Hepatic stellate cell (primary cell): ENCODE measurements at regions not wholly inside any gene's neighbourhood (a gene's known extent, or its start where the extent isn't known, plus 50 kb on each side); places are given as distances from the start of the nearest gene placed in this dataset.
"Not testable (repeated sequence)": the region's sequence is repeated elsewhere in the genome, so short reads cannot be mapped to it uniquely, and the experiment has no call there.

Experiments used
- DNase-seq: peaks from one replicate; pipeline ENCODE4 v3.0.0; 2011; ENCODE audit warnings: low spot score

DNA sequence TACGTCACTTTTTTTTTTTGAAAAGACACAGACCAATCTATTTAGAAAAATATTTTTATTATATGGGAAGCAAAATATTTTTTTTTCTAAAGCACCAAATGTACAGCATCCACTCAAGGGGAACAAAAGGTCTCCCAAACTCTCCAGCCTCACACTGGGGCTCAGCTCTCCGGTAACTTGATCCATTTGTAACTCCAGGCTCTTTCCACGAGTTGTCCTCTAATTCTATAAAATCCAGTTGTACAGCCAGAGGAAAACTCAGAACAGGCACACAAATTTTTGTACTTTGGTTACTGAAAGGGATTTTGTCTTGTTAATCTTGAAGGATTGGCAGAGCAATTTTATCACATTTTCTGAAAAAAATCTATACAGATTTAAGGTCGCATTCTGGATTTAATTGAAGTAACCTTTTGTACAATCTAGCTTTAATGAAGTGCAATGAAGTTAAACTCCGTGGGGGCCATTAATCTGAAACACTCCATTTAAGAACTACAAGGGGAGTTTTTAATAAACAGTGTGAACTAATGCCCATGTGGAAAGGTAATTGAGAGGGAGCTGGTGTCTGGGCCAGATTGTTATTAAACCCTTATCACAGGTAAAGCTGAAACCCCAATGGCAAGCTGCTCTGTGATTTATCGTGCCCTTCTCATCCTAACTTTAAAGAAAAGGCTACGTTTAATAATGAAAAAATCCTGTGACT, 161.2 kb upstream of the FRG1 start:
- no peak for DNase-seq

DNA sequence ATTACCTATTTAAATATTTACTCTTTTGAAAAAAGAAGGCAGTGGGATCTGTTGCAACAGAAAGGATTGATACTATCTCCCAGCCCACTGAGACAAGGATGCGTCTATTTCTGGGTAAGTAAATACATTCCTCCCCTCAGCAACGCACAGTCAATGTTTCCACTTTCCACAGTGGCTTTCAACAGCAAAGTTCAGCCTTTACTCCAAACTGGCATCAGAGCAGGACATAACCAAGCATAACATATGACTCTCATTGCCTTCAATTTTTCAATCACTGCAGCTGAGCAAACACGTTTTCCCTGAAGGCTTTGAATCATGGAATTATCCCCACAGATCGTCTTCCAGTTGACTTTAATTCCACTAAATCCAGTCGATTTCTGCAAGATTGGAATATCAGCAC, 160.3 kb upstream of the FRG1 start:
- no peak for DNase-seq

DNA sequence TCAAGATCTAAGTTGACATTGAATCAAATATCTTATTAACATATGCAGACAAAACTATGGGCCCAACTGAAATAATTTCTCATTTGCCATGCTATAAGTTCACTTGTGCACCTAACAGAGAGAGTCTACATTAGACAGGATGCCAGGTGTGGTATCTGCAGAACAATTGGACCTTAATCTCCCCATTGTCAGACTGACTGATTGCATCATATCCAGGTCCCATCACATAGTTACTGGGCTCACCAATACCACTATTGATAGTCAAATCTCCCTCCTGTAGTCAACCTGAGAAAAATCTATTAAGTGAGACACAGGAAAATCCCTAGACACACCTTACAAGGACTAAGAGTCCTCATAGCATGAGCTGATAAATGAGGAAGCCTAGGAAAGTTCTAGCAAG, 156.0 kb upstream of the FRG1 start:
- DNase-seq = no peak

DNA sequence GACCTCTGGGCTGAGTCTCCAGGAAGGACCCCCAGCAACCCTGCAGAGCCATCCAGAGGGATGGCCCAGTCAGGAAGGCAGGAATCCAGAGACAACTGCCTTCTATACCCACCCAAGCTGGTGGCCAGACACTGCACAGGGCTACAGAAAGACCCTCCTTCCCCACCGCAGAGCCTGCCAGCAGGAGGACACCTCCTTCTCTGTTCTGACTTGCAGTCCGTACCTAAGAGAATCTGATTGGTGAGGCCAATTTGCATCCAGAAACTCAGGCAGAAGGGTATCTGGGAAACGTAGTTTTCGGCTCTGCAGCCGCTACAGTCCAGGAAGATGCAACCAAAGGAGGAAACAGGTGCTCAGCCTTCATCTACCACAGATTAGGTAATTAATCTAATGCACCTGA, 155.4 kb upstream of the FRG1 start:
- DNase-seq = no peak

DNA sequence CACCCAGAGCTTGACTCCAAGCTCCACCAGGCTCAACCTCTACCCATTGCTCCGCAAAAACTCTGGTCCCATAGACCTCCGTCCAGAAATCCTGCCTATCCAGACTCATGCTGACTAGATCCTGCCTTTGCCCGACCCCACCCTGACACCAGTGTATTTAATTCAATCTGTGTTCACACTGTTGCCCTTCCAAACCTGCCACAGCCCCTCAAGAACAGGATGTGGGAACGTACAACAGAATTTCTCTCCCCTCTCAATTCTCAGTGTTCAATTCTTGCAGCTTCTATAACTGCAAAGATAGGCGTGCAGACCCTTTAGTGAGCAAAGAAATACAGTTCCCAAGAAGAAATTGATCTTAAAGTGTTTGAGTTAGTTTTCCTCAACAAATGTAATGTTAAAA, 154.2 kb upstream of the FRG1 start:
- no peak for DNase-seq

DNA sequence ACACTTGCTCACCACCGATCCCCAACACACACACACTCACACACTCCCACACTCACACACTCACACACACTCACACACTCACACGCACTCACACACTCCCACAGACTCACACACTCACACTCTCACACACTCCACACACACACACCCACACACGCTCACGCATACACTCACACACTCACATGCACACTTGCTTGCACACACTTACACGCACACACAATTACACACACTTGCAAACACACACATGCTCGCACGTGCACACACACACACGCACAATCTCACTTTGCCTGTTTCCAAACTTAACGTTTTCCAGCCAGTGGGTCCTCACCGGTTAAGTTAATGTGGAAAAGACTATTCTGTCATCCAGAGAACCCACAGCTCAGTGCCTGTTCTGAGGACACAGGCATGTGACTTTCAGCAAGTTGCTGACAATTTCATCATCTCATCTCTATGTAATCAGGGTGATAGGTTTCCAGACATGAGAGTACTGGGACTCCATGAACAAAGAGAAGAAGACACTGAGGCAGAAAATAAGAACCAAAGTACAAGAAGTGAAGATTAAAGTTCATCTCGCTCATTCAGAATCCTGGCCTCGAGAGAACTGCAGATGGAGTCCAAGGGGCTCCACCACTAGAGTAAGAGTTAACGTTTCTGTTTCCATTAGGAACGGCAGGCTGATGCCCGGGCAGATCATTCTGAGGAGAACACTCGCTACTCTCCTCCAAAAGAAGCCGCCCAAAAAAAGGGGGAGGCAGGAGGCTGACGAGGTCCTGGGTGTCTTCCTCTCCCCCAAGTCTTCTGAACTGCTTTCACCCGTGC, 153.2 kb upstream of the FRG1 start:
- DNase-seq = no peak

DNA sequence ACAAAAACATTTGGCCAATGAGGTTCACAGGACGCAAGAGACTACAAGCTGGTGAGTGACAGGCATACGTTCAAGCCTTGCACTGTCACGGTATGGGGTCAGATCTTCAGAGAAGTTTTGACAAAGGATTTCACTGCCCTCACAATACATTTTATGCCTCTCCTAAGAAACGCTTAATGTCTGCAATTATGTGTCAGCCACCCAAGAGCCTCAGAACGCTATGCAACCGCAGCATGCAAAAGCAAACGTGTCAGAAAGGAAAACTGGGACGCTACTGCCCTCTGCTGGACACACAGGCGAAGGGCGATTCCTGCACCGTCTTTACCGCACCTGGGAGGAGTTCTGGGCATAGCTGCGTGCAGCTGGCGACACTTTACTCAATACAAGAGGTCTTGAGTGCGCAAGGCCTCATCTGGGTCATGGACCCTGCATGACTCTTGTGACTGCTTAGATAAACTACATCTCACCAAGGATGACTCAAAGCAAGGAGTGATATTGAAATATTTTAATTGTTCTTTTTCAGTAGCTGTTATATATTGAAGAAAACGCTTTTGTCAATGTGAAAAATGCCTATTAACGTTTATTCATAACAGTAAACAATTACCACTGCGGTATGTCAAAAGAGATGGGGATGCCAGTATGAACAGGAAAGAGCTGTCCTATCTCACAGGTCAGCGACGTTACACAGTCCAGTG, 147.6 kb upstream of the FRG1 start:
- peak; percentile 61 for DNase-seq

DNA sequence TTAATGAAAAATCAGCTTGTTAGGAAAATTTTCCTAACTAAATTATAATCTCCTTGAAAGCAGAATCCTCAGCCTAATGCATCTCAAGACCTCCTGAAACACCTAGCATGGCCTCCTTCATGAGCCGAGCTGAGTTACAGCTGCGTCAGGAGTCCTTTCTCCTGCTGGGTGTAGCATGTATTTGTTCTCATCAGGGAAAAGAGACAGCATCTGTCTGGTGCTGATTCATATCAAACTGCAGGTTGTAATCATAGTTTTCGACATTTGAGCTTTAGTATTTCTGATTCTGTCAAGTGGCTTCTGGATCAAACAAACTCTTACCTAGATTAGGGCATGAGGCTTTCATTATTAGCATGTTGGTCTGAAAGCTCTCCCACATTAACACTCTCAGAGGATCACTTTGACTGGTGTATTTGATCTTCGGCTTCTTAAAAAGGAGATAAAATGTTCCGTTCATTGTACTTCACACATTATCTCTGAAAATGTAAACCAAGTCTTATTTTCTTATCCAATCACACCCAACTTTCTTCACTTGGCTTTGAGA, 140.1 kb upstream of the FRG1 start:
- DNase-seq = no peak

DNA sequence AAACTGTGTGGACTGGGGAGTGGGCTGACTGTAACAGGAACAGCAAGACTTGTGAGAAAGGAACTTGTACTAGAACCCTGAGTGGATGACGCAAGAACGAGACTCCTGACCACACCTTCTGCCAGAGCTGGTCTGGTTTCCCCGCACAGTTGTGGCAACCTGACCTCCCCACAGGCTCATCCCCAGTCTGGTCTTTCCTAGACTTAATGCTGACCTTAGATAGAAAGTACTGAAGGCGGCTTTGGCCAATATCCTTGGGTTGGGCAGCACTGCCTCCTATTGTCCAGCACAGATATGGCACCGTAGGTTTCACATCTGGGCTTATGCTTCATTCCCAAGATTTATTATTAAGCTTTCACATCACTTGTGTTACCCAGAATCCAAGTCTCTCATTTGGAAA, 137.8 kb upstream of the FRG1 start:
- no peak for DNase-seq

DNA sequence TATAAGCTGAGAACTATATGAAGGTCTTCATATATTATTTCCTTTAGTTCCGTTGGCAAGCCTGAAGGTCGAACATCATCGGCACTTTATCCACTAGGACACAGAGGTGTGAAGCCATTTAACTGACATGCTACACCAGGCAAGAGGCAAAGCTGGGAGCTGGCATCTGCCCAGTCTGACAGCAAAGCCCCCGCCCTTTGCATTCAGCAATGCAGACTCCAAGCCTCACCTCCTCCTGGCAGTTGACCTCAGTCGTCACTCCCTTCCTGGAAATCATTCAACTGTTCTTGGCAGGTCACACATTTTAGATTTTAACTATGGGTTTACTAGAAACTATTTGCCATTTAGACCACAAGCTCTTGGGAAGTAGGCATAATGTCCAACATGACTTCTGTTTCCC, 135.8 kb upstream of the FRG1 start:
- DNase-seq = no peak

DNA sequence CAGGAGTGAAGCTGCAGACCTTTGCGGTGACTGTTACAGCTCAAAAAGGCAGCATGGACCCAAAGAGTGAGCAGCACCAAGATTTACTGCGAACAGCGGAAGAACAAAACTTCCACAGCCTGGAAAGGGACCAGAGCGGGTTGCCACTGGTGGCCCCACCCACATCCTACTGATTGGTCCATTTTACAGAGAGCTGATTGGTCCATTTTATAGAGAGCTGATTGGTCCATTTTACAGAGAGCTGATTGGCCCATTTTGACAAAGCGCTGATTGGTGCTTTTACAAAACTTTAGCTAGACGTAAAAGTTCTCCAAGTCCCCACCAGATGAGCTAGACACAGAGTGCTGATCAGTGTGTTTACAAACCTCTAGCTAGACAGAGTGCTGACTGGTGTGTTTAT, 134.2 kb upstream of the FRG1 start:
- no peak for DNase-seq

DNA sequence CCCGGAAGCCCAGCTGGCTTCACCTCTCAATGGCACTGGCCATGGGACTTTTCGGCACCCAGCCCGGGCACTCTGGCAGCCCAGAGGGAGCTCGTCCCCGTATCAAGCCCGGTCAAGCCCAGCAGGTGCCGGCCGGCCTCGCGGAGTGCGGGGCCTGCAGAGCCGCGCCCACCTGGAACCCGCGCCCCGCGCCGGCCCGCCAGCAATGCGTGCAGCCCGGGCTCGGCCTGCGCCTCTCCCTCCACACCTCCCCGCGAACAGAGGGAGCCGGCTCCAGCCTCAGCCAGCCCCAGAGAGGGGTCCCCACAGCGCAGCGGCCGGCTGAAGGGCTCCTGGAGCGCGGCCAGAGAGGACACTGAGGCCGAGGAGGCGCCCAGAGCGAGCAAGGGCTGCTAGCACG, 133.6 kb upstream of the FRG1 start:
- DNase-seq = no peak

DNA sequence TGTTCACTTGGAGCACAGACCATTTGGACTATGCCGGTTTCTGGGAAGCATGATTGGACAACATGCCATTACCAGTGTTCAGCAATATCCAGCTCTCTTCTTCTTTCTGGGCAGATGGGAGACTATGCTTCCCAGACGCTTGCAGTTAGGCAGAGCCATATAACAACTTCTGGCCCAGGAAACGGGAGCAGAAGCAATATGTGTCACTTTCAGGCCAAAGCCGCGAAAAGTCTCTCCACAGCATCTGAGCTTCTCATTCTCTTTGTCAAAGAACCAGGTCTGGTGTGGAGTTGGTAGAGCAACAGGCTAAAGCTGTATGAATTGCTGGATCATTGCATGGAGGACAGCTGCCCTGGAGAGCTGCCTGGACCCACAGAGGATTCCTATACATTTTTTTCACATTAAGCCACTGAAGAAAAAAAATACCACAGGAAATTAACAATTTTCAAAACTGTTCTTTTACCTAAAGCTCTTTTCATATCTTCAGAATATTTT, 131.4 kb upstream of the FRG1 start:
- DNase-seq = no peak

DNA sequence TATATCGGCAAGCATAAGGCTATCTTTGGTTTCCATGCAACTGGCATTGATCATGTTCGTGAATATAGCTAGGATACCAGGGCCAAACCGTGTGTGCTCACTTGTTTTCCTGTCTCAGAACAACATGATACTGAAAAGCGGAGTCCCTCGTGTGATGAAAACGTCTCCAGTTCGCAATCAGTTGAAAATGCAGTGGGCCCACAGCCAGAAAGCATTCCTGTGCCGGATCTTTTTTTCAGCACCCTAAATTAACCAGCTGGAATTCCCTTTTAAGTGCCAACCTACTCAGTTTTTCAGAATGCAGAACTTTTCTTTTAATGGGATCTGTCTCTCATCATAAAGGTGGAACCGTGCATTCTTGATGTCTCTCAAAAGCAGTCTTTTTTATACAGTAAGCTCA, 130.8 kb upstream of the FRG1 start:
- no peak for DNase-seq

DNA sequence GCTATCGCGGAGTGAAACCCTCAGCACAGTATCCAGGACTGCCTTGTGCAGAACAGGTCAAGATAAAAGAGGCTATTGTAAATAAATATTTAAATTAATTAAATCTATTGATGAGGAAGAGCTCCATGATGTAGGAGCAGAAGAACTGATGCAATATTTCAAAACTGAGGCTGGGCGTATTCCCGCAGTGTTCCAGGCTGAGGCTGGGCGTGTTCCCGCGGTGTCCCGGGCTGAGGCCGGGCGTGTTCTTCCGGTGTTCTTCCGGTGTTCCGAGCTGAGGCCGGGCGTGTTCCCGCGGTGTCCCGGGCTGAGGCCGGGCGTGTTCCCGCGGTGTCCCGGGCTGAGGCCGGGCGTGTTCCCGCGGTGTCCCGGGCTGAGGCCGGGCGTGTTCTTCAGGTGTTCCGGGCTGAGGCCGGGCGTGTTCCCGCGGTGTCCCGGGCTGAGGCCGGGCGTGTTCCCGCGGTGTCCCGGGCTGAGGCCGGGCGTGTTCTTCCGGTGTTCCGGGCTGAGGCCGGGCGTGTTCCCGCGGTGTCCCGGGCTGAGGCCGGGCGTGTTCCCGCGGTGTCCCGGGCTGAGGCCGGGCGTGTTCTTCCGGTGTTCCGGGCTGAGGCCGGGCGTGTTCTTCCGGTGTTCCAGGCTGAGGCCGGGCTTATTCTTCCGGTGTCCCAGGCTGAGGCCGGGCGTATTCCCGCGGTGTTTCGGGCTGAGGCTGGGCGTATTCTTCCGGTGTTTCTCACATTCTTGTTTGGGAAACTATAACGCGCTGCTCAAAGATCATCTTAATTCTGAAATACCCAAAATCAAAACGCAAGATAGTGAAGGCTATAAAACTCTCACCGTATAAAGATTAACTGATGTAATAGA, 130.1 kb upstream of the FRG1 start:
- not testable (repeated sequence) for DNase-seq

DNA sequence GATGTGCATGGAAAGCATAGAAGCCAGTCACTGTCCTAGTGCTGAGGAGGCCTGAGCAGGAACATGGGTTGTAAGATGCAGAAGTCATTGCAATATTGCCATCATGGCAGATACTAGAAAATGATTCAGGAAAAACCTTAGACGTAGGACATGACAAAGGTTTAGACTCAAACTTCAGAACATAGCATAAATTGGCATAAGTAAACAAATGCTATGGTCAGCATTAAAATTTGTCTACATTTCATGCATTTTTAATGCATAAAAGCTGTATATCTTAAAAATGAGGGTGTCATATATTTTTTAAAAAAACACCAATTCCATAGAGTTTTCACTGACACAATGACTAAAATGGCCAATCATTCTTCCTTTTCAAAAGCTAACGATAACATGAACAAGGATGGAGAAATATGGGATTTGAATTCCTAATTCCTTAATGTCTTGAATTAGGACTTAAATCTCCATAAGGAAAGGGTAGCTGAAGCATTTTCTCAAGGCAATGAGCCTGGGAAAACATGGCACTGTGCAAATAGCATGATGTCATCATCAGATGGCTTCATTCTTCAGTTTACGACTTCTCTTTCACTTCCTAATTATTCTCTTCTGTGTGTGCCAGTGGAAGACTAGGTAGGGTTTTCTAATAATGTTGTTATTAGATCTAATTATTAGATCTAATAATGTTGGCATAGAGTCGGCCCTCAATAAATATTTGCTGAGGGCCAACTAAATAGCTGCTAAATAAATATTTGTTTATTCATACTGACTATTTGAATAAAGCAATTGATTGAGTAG, 125.1 kb upstream of the FRG1 start:
- no peak for DNase-seq

DNA sequence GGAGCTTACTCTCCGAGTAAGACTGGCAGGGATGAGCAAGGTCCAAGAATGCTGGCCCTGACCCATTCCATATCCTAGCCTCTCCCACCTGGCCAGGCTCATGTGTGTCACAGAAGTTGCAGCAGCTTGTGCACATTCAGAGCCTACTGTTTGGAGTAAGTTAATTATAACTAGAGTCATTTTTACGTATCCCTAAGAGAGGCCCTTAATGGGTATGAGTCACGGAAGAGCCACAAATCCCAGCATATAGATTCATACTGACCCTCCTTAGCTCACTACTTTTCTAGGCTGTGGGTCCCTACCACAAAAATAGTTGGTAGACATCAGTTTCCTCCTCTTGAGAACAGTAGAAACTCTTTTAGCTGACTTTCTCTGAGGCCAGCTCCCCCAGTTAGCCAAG, 118.3 kb upstream of the FRG1 start:
- no peak for DNase-seq

DNA sequence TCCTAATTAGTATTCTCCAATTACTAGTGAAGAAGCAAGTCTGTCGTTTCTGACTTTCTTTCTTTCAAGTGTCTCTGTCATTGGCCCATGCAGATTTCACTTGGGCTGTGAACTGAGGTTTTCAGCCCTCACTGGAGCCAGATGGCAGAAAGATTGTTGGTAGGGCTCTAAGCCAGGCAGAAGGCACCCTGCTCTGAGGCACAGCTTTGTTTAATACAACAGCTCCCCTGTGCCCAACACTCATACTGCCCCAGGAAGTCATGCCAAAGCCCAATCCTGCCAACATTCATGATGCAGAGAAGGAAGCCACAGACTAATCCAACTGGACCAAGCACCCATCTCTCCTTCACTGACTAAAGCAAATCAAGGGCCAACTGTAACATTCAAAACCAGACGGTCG, 117.1 kb upstream of the FRG1 start:
- no peak for DNase-seq

DNA sequence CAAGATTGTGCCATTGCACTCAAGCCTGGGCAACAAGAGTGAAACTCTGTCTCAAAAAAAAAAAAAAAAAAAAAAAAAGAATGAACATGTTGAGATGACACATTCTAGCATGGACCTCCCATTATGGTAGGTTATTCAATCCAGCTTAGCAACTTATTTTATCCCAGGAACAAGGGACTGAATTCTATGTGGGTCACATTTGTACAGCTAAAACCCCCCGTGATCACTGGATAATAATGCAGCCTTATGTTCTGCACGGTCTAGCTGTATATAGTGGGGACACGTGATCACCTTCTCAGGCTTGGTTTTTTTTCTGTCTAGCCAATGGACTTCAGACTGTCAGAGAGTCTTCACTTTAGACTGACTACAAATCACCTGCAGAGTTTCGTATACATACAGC, 115.2 kb upstream of the FRG1 start:
- DNase-seq = no peak

DNA sequence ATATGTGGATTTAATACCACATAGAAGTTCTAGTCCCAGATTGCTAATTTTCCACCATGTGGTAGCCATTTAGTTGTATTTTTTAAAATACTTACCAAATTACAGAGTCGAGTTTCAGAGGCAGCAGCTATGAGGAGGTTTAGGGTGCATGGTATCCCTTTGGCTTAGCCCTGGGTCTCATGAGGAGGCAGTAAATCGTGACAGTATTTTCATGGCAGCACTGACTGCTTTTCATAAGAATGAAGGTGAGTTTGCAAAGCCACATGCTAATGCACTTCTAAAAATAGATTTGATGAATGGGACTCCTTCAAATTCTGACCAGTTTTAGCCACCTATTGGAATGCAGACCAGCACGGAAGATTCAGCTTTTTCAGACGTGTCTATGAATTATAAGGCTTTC, 114.0 kb upstream of the FRG1 start:
- no peak for DNase-seq

DNA sequence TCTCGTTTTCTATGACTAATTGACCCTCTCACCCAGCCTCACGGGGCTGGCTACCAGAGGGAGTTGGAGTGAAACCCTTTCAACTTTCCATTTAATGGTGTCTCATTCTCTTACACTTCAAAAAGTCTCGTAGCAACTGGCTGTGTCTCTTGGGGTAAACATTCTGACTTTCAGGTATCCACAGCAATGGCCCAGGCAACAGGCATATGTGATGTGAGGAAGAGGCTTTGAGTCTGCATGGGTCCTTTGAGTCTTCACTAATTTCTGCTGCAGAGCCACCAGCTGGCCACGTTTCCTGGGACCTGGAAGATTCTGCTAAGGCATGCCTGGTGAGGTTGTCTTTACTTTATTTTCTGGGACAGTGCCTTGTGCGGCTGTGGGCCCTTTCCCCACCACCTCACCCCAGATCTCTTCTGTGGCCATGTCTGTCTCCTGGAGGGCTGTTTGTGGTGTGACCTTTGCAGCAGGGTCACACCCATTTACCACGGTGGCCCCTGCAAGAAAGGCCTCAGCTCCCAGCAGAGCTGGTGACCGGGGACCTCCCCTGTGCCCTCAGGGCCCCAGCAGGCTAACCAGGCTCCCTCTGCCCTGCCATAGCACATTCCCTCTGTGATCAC, 112.5 kb upstream of the FRG1 start:
- no peak for DNase-seq
